RWPE2 (cell line): ENCODE measurements at regions not wholly inside any gene's neighbourhood (a gene's known extent, or its start where the extent isn't known, plus 50 kb on each side); places are given as distances from the start of the nearest gene placed in this dataset.

Experiments
- ATAC-seq: fragments of 200-7000 bp; cut with Tn5 transposase; 3 replicates; pipeline ENCODE4 v1.9.1; 2021; ENCODE audit warnings: low read depth
- DNase-seq: peaks from one replicate; pipeline ENCODE4 v3.0.0-alpha.2; 2020; ENCODE audit warnings: low spot score
- H3K27ac ChIP-seq: fragments of 450-650 bp; 2 replicates; pipeline ENCODE4 v1.5.1; 2017; ENCODE audit warnings: mild to moderate bottlenecking; ENCODE audit not compliant: poor library complexity, severe bottlenecking
- H3K27me3 ChIP-seq: fragments of 250-450 bp; sonication (Bioruptor Pico); 2 replicates; pipeline ENCODE4 v1.5.1; 2021; ENCODE audit warnings: mild to moderate bottlenecking, moderate library complexity; ENCODE audit not compliant: insufficient read depth, poor library complexity, severe bottlenecking
- H3K36me3 ChIP-seq: fragments of 250-450 bp; sonication (Bioruptor Pico); 2 replicates; pipeline ENCODE4 v1.5.1; 2020; ENCODE audit warnings: low read depth, mild to moderate bottlenecking, moderate library complexity
- H3K4me1 ChIP-seq: fragments of 250-450 bp; sonication (Bioruptor Pico); 2 replicates; pipeline ENCODE4 v1.5.1; 2021; ENCODE audit warnings: mild to moderate bottlenecking, moderate library complexity; ENCODE audit not compliant: insufficient read depth, poor library complexity, severe bottlenecking
- H3K4me3 ChIP-seq: fragments of 250-450 bp; sonication (Bioruptor Pico); 2 replicates; pipeline ENCODE4 v1.5.1; 2021; ENCODE audit warnings: mild to moderate bottlenecking, moderate library complexity; ENCODE audit not compliant: severe bottlenecking
- H3K9me3 ChIP-seq: fragments of 250-450 bp; sonication (Bioruptor Pico); 2 replicates; pipeline ENCODE4 v1.5.1; 2021; ENCODE audit warnings: mild to moderate bottlenecking, moderate library complexity; ENCODE audit not compliant: severe bottlenecking
- CTCF ChIP-seq: fragments of 450-650 bp; IDR thresholded peaks from one replicate; pipeline ENCODE4 v1.5.1; 2017; ENCODE audit warnings: mild to moderate bottlenecking, moderate library complexity; ENCODE audit not compliant: poor library complexity, severe bottlenecking

- Histone ChIP-seq H3K4me1 (no peaks in the 10 kb centered on the region), H3K27me3 (no peaks in the 10 kb centered on the region), H3K4me3 (no peak overlapping the region), H3K27ac (no peak overlapping the region), H3K36me3 (no peaks in the 10 kb centered on the region), H3K9me3 (no peaks in the 10 kb centered on the region)
- TF ChIP-seq CTCF = no peak
- ATAC-seq = no peak
- no peak for DNase-seq
These were observed 79.8 kb upstream of the CCNG1 start for GRCh38 chr5:163357636-163358035.

- H3K36me3 ChIP-seq = no peaks in the 10 kb centered on the region
- no peak for ATAC-seq
- no peak overlapping the region for H3K4me3 ChIP-seq
- DNase-seq = no peak
- H3K27me3 ChIP-seq = no peaks in the 10 kb centered on the region
- no peaks in the 10 kb centered on the region for H3K9me3 ChIP-seq
- H3K27ac ChIP-seq = no peak overlapping the region
- TF ChIP-seq CTCF = no peak
- no peaks in the 10 kb centered on the region for H3K4me1 ChIP-seq
These were observed 76.7 kb upstream of the CCNG1 start for GRCh38 chr5:163360656-163361055.

GRCh38 chr5:163361450-163361849 is 75.9 kb upstream of the CCNG1 start:
- Histone ChIP-seq H3K36me3 (no peaks in the 10 kb centered on the region), H3K4me3 (no peak overlapping the region), H3K9me3 (no peaks in the 10 kb centered on the region), H3K27ac (no peak overlapping the region), H3K27me3 (no peaks in the 10 kb centered on the region), H3K4me1 (no peaks in the 10 kb centered on the region)
- no peak for TF ChIP-seq CTCF
- ATAC-seq (no peak), DNase-seq (no peak)

GRCh38 chr5:163362840-163363371 is 74.5 kb upstream of the CCNG1 start:
- ATAC-seq = no peak
- DNase-seq = no peak
- H3K4me1 ChIP-seq = no peaks in the 10 kb centered on the region
- H3K4me3 ChIP-seq = no peak overlapping the region
- no peaks in the 10 kb centered on the region for H3K9me3 ChIP-seq
- no peak for TF ChIP-seq CTCF
- H3K27me3 ChIP-seq = no peaks in the 10 kb centered on the region
- no peaks in the 10 kb centered on the region for H3K36me3 ChIP-seq
- H3K27ac ChIP-seq = no peak overlapping the region

- ATAC-seq (no peak), DNase-seq (no peak)
- TF ChIP-seq CTCF = no peak
- H3K4me3 ChIP-seq = no peak overlapping the region
- H3K4me1 ChIP-seq = no peaks in the 10 kb centered on the region
- H3K27ac ChIP-seq = no peak overlapping the region
- no peaks in the 10 kb centered on the region for H3K27me3 ChIP-seq
- H3K36me3 ChIP-seq = no peaks in the 10 kb centered on the region
- no peaks in the 10 kb centered on the region for H3K9me3 ChIP-seq
These were observed 74.0 kb upstream of the CCNG1 start for GRCh38 chr5:163363389-163363788.
